ENCODE measurements at regions not wholly inside any gene's neighbourhood (a gene's known extent, or its start where the extent isn't known, plus 50 kb on each side); places are given as distances from the start of the nearest gene placed in this dataset.

DNA sequence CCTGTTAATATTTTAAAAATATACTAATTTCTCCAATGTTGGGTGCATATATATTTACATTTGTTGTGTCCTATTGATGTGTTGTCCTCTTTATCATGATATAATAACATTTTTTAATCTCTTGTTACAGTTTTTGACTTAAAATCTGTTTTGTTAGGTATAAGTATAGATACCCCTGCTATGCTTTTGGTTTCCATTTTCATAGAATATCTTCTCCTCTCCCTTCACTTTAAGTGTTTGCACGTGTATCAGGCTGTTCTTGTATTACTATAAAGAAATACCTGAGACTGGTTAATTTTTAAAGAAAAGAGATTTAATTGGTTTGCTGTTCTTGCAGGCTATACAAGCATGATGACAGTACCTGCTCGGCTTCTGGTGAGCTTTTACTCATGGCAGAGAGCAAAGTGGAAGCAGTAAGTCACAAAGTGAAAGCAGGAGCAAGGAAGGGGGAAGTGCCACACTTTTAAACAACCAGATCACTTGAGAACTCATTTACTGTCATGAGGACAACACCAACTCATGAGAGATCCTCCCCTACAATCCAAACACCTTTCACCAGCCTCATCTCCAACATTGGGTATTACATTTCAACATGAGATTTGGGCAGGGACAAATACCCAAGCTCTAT lies 340.5 kb upstream of the SYNCRIP start:
- Histone ChIP-seq H3K4me3 (ENCODE audit: low read depth, low read length) (no peak overlapping the region), H3K36me3 (ENCODE audit: control insufficient read depth, insufficient read depth, low read length) (no peaks in the 10 kb centered on the region), H3K27me3 (ENCODE audit: control insufficient read depth, insufficient read depth, low read length) (no peaks in the 10 kb centered on the region), H3K4me1 (ENCODE audit: control insufficient read depth, insufficient read depth, low read length) (no peaks in the 10 kb centered on the region), H3K9me3 (ENCODE audit: control insufficient read depth, insufficient read depth, low read length) (peaks cover 3% of the 10 kb centered on the region), H3K9ac (ENCODE audit: low read depth, low read length) (no peak overlapping the region)

DNA sequence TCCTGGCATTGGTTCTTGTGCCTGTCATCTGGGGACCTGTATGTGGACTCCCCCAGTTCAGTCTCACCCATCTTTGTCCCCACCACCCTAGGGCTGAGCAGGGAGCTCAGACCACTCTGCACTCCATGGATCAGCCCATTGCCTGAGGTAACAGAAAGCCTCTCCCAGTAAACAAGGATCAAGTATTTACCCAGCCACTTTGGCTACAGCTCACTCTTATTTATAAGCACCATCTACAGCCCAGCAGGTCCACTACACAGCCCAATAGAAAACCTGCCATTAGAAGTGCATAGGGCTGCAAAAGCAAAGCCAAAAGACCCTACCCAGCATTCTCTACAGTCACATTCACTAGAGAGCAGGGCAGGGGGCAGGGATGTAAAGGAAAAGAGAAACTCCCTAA lies 335.0 kb upstream of the SYNCRIP start:
- H3K4me3 ChIP-seq (ENCODE audit: low read depth, low read length): no peak overlapping the region
- H3K27me3 ChIP-seq (ENCODE audit: control insufficient read depth, insufficient read depth, low read length): no peaks in the 10 kb centered on the region
- H3K9me3 ChIP-seq (ENCODE audit: control insufficient read depth, insufficient read depth, low read length): no peaks in the 10 kb centered on the region

DNA sequence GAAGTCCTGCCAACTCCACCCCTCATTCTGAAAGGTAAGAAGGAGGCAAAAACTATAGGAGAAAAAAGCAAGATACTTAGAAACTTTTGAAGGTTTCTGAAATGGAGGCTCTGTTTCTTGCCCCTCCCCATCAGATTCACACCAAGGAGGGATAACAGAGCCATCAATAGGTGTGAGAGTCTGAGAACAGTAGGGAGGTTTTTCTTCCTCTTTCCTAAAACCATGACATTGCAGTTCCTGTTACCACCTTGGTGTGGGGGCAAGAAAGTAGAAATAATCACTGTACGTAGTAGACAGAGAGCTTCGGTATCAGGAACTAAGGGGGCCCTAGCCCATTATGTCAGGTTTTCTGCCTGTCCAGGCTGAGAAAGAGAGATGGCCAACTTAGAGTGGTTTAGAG lies 333.3 kb upstream of the SYNCRIP start:
- no peak overlapping the region for H3K9ac ChIP-seq (ENCODE audit: low read depth, low read length)

More for the DNA sequence above, 335.0 kb upstream of the SYNCRIP start:
- H3K36me3 ChIP-seq (ENCODE audit: control insufficient read depth, insufficient read depth, low read length): no peaks in the 10 kb centered on the region
- no peaks in the 10 kb centered on the region for H3K4me1 ChIP-seq (ENCODE audit: control insufficient read depth, insufficient read depth, low read length)
- no peak overlapping the region for H3K9ac ChIP-seq (ENCODE audit: low read depth, low read length)

DNA sequence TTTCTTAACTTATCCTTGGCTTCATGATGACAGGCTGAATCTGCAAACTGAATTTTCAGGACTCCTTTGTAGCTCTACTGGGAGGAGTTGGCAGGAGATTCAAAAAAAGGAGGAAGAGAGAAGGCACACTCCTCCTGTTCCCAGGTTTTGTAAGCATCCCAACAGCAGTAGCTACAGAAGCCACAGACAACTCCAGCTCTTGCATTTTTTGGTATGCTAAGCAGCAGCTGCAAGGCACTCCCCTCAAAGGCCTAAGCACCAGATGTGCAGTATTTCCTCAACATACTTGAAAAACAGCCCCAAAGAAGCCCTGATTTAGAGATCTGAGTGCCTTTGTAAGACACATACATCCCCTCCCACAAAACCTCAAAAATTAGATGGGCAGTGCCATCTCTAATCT lies 328.6 kb upstream of the SYNCRIP start:
- H3K4me1 ChIP-seq (ENCODE audit: control insufficient read depth, insufficient read depth, low read length): no peaks in the 10 kb centered on the region
- H3K27me3 ChIP-seq (ENCODE audit: control insufficient read depth, insufficient read depth, low read length): no peaks in the 10 kb centered on the region
- H3K4me3 ChIP-seq (ENCODE audit: low read depth, low read length): no peak overlapping the region
- no peaks in the 10 kb centered on the region for H3K36me3 ChIP-seq (ENCODE audit: control insufficient read depth, insufficient read depth, low read length)
- H3K9me3 ChIP-seq (ENCODE audit: control insufficient read depth, insufficient read depth, low read length): no peaks in the 10 kb centered on the region
- H3K9ac ChIP-seq (ENCODE audit: low read depth, low read length): no peak overlapping the region

More for the DNA sequence above, 333.3 kb upstream of the SYNCRIP start:
- Histone ChIP-seq H3K4me3 (ENCODE audit: low read depth, low read length) (no peak overlapping the region), H3K36me3 (ENCODE audit: control insufficient read depth, insufficient read depth, low read length) (no peaks in the 10 kb centered on the region), H3K27me3 (ENCODE audit: control insufficient read depth, insufficient read depth, low read length) (no peaks in the 10 kb centered on the region), H3K9me3 (ENCODE audit: control insufficient read depth, insufficient read depth, low read length) (no peaks in the 10 kb centered on the region), H3K4me1 (ENCODE audit: control insufficient read depth, insufficient read depth, low read length) (no peaks in the 10 kb centered on the region)

DNA sequence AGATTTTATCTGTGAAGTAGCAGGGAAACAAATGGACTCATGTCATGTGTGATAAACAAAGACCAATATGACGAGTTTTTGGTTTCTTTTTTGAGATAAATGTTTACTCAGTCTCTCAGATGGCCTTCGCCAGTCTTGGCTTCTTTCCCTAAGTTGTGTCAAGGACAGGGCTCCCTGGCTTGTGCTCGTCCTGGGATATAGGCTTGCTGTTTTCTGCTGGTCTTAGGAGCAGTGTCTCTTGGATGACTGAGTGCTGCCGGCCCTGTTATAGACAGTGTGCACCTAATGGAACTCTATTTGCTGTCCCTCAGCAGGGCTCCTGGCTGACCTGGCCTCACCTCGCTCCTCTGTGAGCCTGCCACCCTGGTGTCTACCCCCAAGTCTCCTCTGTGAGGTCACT lies 324.1 kb upstream of the SYNCRIP start:
- H3K9ac ChIP-seq (ENCODE audit: low read depth, low read length): no peak overlapping the region
- H3K36me3 ChIP-seq (ENCODE audit: control insufficient read depth, insufficient read depth, low read length): no peaks in the 10 kb centered on the region
- no peaks in the 10 kb centered on the region for H3K27me3 ChIP-seq (ENCODE audit: control insufficient read depth, insufficient read depth, low read length)
- H3K4me1 ChIP-seq (ENCODE audit: control insufficient read depth, insufficient read depth, low read length): no peaks in the 10 kb centered on the region
- no peak overlapping the region for H3K4me3 ChIP-seq (ENCODE audit: low read depth, low read length)
- H3K9me3 ChIP-seq (ENCODE audit: control insufficient read depth, insufficient read depth, low read length): no peaks in the 10 kb centered on the region

DNA sequence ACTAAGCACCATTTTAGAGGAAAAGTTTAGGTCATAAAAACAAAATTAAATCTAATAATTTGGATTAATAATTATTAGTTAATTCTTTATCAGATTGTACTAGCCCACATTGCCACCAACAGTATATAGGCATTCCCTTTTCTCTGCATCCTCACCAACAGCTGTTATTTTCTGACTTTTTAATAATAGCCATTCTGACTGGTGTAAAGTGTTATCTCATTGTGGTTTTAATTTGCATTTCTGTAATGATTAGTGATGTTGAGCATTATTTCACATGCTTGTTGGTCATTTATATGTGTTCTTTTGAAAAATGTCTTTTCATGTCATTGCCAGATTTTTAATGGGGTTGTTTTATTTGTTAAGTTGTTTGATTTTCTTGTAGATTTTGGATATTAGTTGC lies 319.1 kb upstream of the SYNCRIP start:
- no peaks in the 10 kb centered on the region for H3K4me1 ChIP-seq (ENCODE audit: control insufficient read depth, insufficient read depth, low read length)
- H3K9me3 ChIP-seq (ENCODE audit: control insufficient read depth, insufficient read depth, low read length): no peaks in the 10 kb centered on the region
- H3K36me3 ChIP-seq (ENCODE audit: control insufficient read depth, insufficient read depth, low read length): no peaks in the 10 kb centered on the region
- no peak overlapping the region for H3K4me3 ChIP-seq (ENCODE audit: low read depth, low read length)
- H3K27me3 ChIP-seq (ENCODE audit: control insufficient read depth, insufficient read depth, low read length): no peaks in the 10 kb centered on the region
- H3K9ac ChIP-seq (ENCODE audit: low read depth, low read length): no peak overlapping the region

DNA sequence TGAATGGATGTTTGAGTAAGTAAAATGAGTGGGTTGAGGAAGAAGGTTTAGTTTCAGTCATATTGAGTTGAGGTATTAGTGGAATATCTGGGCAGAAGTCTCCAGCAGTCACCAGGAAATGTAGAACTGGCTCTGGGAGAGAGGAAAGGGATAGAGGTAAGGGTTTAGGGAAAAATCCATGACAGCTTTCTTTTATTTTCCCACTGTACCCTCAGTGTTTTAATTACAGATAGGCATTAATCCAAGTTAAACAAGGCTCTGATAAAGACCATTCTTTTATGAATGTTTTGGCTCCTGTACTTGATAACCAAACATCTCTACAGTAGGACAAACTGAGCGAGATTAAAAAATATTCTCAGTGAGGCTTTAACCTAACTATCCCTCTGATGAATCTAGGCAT lies 318.4 kb upstream of the SYNCRIP start:
- Histone ChIP-seq H3K27me3 (ENCODE audit: control insufficient read depth, insufficient read depth, low read length) (no peaks in the 10 kb centered on the region), H3K36me3 (ENCODE audit: control insufficient read depth, insufficient read depth, low read length) (no peaks in the 10 kb centered on the region), H3K4me1 (ENCODE audit: control insufficient read depth, insufficient read depth, low read length) (no peaks in the 10 kb centered on the region), H3K4me3 (ENCODE audit: low read depth, low read length) (no peak overlapping the region), H3K9ac (ENCODE audit: low read depth, low read length) (no peak overlapping the region), H3K9me3 (ENCODE audit: control insufficient read depth, insufficient read depth, low read length) (no peaks in the 10 kb centered on the region)

DNA sequence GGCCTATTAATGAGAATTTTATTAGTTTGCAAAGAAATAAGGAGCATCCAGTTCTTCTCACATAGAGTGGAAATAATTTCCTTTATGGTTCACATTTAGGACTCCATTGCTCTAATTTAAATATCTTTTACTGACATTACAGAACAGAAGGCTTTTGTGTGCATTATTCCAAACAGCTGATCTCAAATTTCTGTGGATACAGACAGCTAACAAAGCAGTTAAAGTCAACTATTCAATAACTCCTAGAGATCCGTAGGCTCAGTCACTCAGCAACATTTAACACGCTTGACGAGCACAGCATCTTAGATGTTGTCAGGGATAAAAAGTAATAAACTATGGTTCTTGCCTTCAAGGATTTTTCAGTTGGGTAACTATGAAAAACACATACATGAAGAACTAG lies 305.8 kb upstream of the SYNCRIP start:
- no peaks in the 10 kb centered on the region for H3K27me3 ChIP-seq (ENCODE audit: control insufficient read depth, insufficient read depth, low read length)
- no peaks in the 10 kb centered on the region for H3K36me3 ChIP-seq (ENCODE audit: control insufficient read depth, insufficient read depth, low read length)
- no peak overlapping the region for H3K4me3 ChIP-seq (ENCODE audit: low read depth, low read length)

DNA sequence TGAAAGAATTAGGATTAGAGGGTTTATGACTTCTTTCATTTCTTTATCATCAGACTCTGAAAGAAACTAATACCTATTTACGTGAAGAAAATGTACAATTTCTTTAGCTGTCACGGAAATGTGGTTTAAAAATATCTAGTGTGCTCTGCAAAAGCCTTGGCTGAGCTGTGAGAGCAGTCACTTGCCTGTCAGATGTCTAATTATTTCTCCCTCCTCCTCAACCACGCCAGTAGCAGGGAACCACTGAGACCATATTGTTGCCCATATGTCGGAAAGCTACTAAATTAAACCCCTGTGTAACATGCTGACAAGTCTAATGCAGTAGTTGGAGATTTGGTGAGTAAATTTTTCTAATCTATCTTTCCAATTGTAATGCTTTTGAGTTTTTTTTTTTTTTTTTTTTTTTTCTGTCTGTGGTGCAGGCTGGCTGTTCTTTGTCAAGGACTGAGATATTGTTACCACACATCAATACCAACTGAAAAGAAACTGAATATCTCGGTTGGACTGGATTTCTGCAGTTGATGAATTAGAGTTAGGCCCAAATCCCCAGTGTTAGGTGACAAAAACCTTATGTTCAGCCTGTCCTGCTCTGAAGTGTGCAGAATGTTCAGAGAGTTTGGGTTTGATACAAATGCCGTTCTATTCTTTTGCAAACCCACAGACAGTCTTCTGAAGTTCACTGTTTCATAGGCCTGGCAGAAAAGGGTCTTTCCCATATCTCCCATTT lies 302.9 kb upstream of the SYNCRIP start:
- Histone ChIP-seq H3K36me3 (ENCODE audit: control insufficient read depth, insufficient read depth, low read length) (no peaks in the 10 kb centered on the region), H3K9me3 (ENCODE audit: control insufficient read depth, insufficient read depth, low read length) (no peaks in the 10 kb centered on the region), H3K4me3 (ENCODE audit: low read depth, low read length) (no peak overlapping the region), H3K9ac (ENCODE audit: low read depth, low read length) (no peak overlapping the region), H3K4me1 (ENCODE audit: control insufficient read depth, insufficient read depth, low read length) (no peaks in the 10 kb centered on the region), H3K27me3 (ENCODE audit: control insufficient read depth, insufficient read depth, low read length) (no peaks in the 10 kb centered on the region)

More for the DNA sequence above, 305.8 kb upstream of the SYNCRIP start:
- H3K9ac ChIP-seq (ENCODE audit: low read depth, low read length): no peak overlapping the region
- no peaks in the 10 kb centered on the region for H3K4me1 ChIP-seq (ENCODE audit: control insufficient read depth, insufficient read depth, low read length)
- H3K9me3 ChIP-seq (ENCODE audit: control insufficient read depth, insufficient read depth, low read length): no peaks in the 10 kb centered on the region

DNA sequence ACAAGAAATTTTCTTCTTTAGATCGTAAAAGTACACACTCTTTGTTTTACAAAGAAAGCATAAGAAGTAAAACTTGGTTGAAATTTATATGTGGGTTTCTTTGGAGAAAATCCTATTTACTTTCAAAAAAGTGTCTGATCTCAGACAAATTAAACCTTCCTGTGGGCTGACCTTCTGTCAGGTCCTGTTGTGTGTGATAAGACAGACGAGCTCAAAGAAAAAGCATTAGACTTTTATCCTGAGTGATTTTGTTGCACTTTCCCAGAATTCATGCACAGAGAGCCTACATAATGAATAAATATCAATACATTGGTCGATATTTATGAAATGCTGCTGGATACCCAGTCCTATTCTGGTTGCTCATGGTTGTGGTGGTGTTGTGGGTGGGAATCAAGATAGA lies 302.1 kb upstream of the SYNCRIP start:
- Histone ChIP-seq H3K9ac (ENCODE audit: low read depth, low read length) (no peak overlapping the region), H3K4me3 (ENCODE audit: low read depth, low read length) (no peak overlapping the region), H3K27me3 (ENCODE audit: control insufficient read depth, insufficient read depth, low read length) (no peaks in the 10 kb centered on the region), H3K4me1 (ENCODE audit: control insufficient read depth, insufficient read depth, low read length) (no peaks in the 10 kb centered on the region), H3K36me3 (ENCODE audit: control insufficient read depth, insufficient read depth, low read length) (no peaks in the 10 kb centered on the region), H3K9me3 (ENCODE audit: control insufficient read depth, insufficient read depth, low read length) (no peaks in the 10 kb centered on the region)

DNA sequence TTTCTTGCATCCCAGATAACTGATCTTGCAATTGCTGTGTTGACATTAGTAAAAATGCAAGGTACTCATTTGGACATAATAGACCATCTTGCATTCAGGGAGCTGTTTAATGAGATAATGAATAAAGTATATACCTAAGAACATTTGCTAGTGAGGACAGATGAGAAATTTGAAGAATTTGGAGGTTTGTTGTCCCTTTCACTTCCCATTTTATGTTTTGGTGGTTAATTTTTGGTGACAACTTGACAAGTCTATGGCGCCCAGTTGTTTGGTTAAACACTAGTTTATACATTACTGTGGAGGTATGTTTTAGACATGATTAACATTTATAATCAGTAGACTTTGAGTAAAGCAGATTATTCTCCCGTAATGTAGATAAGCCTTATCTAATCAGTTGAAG lies 300.2 kb upstream of the SYNCRIP start:
- Histone ChIP-seq H3K4me1 (ENCODE audit: control insufficient read depth, insufficient read depth, low read length) (no peaks in the 10 kb centered on the region), H3K4me3 (ENCODE audit: low read depth, low read length) (no peak overlapping the region), H3K27me3 (ENCODE audit: control insufficient read depth, insufficient read depth, low read length) (no peaks in the 10 kb centered on the region), H3K9me3 (ENCODE audit: control insufficient read depth, insufficient read depth, low read length) (no peaks in the 10 kb centered on the region), H3K9ac (ENCODE audit: low read depth, low read length) (no peak overlapping the region), H3K36me3 (ENCODE audit: control insufficient read depth, insufficient read depth, low read length) (no peaks in the 10 kb centered on the region)

DNA sequence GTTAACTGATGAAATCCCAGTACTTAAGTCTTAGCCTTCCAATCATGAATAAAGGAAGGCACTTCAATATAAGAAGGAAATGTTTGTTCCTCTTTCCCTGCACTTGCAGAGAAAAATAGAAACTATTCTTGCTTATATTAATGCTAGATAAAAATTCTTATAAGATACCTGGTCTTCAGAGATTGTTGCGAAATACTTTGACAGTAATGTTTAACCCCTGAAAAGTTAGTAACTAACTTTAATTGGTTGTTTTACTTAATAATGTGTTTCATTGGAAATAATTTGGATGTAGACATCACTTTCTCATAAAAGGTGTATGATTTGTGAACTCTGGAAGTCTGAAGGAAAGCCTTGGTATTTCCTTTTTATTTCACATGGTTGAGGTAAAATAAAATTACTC lies 294.2 kb upstream of the SYNCRIP start:
- Histone ChIP-seq H3K27me3 (ENCODE audit: control insufficient read depth, insufficient read depth, low read length) (no peaks in the 10 kb centered on the region), H3K4me1 (ENCODE audit: control insufficient read depth, insufficient read depth, low read length) (no peaks in the 10 kb centered on the region), H3K4me3 (ENCODE audit: low read depth, low read length) (no peak overlapping the region), H3K9ac (ENCODE audit: low read depth, low read length) (no peak overlapping the region), H3K36me3 (ENCODE audit: control insufficient read depth, insufficient read depth, low read length) (no peaks in the 10 kb centered on the region), H3K9me3 (ENCODE audit: control insufficient read depth, insufficient read depth, low read length) (no peaks in the 10 kb centered on the region)
